Heart left ventricle (tissue), 16 donors: ENCODE measurements at regions not wholly inside any gene's neighbourhood (a gene's known extent, or its start where the extent isn't known, plus 50 kb on each side); places are given as distances from the start of the nearest gene placed in this dataset.

Experiments
- ATAC-seq, 4 donors: fragments of 200-7000 bp; cut with Tn5 transposase; one replicate each; pipeline ENCODE4 v1.9.1; 2020 to 2022; ENCODE audit warnings: moderate library complexity in 4 of 4, mild to moderate bottlenecking in 3 of 4, moderate number of reproducible peaks in 1 of 4
- DNase-seq, 5 donors: peaks; one replicate each; pipeline ENCODE4 v3.0.0-alpha.2; 2020
- H3K27ac ChIP-seq, 12 donors: fragments of 200-600 bp; sonication (generic) in 4 of 12; one replicate each; pipeline versions ENCODE4 v1.5.0 to v1.8.0; 2016 to 2022; ENCODE audit warnings: mild to moderate bottlenecking in 2 of 12
- H3K27me3 ChIP-seq, 9 donors: fragments of 200-600 bp; sonication (generic) in 2 of 9; one replicate each; pipeline versions ENCODE4 v1.5.1 to v1.8.0; 2016 to 2022; ENCODE audit warnings: mild to moderate bottlenecking in 3 of 9
- H3K36me3 ChIP-seq, 9 donors: fragments of 200-600 bp; sonication (generic) in 2 of 9; one replicate each; pipeline versions ENCODE4 v1.5.0 to v1.8.0; 2018 to 2022; ENCODE audit warnings: mild to moderate bottlenecking in 2 of 9
- H3K4me1 ChIP-seq, 12 donors: fragments of 200-600 bp; sonication (generic) in 4 of 12; one replicate each; pipeline versions ENCODE4 v1.5.0 to v1.8.0; 2016 to 2022; ENCODE audit warnings: mild to moderate bottlenecking in 3 of 12
- H3K4me3 ChIP-seq, 12 donors: fragments of 200-600 bp; sonication (generic) in 4 of 12; one replicate each; pipeline versions ENCODE4 v1.5.0 to v1.8.0; 2017 to 2022; ENCODE audit warnings: mild to moderate bottlenecking in 9 of 12, moderate library complexity in 4 of 12
- H3K9me3 ChIP-seq, 12 donors: fragments of 200-600 bp; sonication (generic) in 4 of 12; one replicate each; pipeline versions ENCODE4 v1.5.0 to v1.8.0; 2016 to 2022; ENCODE audit warnings: mild to moderate bottlenecking in 1 of 12
- CTCF ChIP-seq, 12 donors: fragments of 200-600 bp; sonication (generic) in 4 of 12; IDR thresholded peaks; one replicate each; pipeline versions ENCODE4 v1.5.0 to v1.8.0; 2018 to 2022; ENCODE audit warnings: antibody characterized with exemption in 12 of 12, mild to moderate bottlenecking in 5 of 12
- POLR2A ChIP-seq, 2 donors: fragments of 450-650 bp; IDR thresholded peaks; one replicate each; pipeline ENCODE4 v1.6.1; 2017; ENCODE audit warnings: antibody characterized with exemption in 2 of 2, mild to moderate bottlenecking in 2 of 2, moderate library complexity in 2 of 2
- WGBS, 4 donors: extraction: QIAGEN DNeasy Blood & Tissue Kit in 2 of 4; methylation state at CpG; one replicate each; pipeline versions ENCODE4 v1.1.5 to v1.1.7; 2013 to 2018; 5-methylcytosine and 5-hydroxymethylcytosine counted together
- intact Hi-C, 10 donors: fragments of 100-400 bp; cut with DNase I; formaldehyde crosslinking; loops; one replicate each; pipeline versions ENCODE4 v1.11.1 to v1.14.2; 2022
- donor health status: ischemic (EF 13 %, LVEDD 7.1; RV severe dilation, severe dysfunction).
- donor health status: healthy with polysubstance abuse.
- donor health status: DM: no; HTN: yes; CAD: no.
- donor health status: DM: no; HTN: no; CAD: no.
- donor health status: ischemic (EF 25% LVEDD 6.9; RV normal size, moderate dysfunction).
- donor health status: ischemic (EF 25% LVEDD 5.7; RV mildly dilated, moderate dysfunction).
- donor health status: healthy.
- donor health status: DM: yes; HTN: yes; CAD: no.
- donor health status: ischemic (EF 35%, LVEDD 5.7; RV mildly dilated, moderate dysfunction).
- donor health status: nonischemic (EF 11% LVEDD 7.7; RV severe dilation, severe dysfunction).
- donor health status: DM: yes; HTN: yes; CAD: no.
- donor health status: PGD.
- donor health status: ischemic (EF 29% LVEDD 5.4; RV normal size, mild dysfunction).
- donor health status: nonischemic (EF 23%, LVEDD 6.1; RV moderate dilation, normal function).

- no peak overlapping the region for H3K27ac ChIP-seq
- 73 to 79% (median 77%) methylated on average over 1 of the region's 1 CpG for WGBS, 4 donors
- intact Hi-C loops = no loop called here
- DNase-seq (no peak), ATAC-seq (no peak)
- TF ChIP-seq POLR2A (IDR thresholded peaks at IDR 0.05) (no peak), CTCF (IDR thresholded peaks at IDR 0.05) (no peak)
- no peak overlapping the region for H3K4me3 ChIP-seq
- no peaks in the 10 kb centered on the region for H3K27me3 ChIP-seq
- H3K9me3 ChIP-seq = no peaks in the 10 kb centered on the region
- H3K4me1 ChIP-seq = no peaks in the 10 kb centered on the region
- H3K36me3 ChIP-seq = peaks cover 0 to 33% (median 0%) of the 10 kb centered on the region in 9 donors
These were observed 179.4 kb upstream of the PACRGL start for GRCh38 chr4:20520901-20521300.

- Histone ChIP-seq H3K27me3 (no peaks in the 10 kb centered on the region), H3K9me3 (no peaks in the 10 kb centered on the region), H3K4me3 (no peak overlapping the region), H3K27ac (no peak overlapping the region), H3K4me1 (no peaks in the 10 kb centered on the region), H3K36me3 (peaks cover 0 to 34% (median 0%) of the 10 kb centered on the region in 9 donors)
- TF ChIP-seq POLR2A (IDR thresholded peaks at IDR 0.05) (no peak), CTCF (IDR thresholded peaks at IDR 0.05) (no peak)
- ATAC-seq (no peak), DNase-seq (no peak)
- 86 to 94% (median 89%) methylated on average over 1 of the region's 1 CpG for WGBS, 4 donors
- intact Hi-C loops = no loop called here
These were observed 171.8 kb upstream of the PACRGL start for GRCh38 chr4:20528508-20528907.

DNA sequence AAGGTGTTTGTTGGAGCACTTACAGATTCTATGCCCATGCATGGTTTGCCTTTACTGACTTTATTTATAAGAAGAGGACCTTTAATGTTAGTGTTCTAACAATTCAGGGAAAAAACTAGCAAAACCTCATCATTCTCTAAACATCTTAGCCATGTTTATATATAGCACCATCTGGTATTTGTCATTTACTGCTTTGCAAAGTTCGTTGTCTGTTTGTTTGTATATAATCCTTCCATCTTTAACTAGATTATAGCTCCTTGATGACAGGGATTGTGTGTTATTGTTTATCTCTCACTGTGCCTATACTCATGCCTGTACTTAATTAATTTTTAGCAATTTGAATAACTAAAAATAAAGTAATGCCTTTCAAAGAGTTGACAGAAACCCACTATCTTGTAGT is 170.6 kb upstream of the PACRGL start:
- 47 to 63% (median 53%) methylated on average over 1 of the region's 1 CpG for WGBS, 4 donors
- TF ChIP-seq CTCF (IDR thresholded peaks at IDR 0.05) (no peak), POLR2A (IDR thresholded peaks at IDR 0.05) (no peak)
- Histone ChIP-seq H3K27me3 (no peaks in the 10 kb centered on the region), H3K9me3 (no peaks in the 10 kb centered on the region), H3K4me1 (no peaks in the 10 kb centered on the region), H3K27ac (no peak overlapping the region), H3K4me3 (no peak overlapping the region), H3K36me3 (peaks cover 0 to 37% (median 0%) of the 10 kb centered on the region in 9 donors)
- no peak for ATAC-seq
- no peak for DNase-seq
- intact Hi-C loops = loop anchor here in 1 of 10 donors (10.0 kb wide), 1 partner anchor 95 kb away; no protein-coding TSS in a partner anchor

GRCh38 chr4:20532116-20532790 is 168.0 kb upstream of the PACRGL start:
- ATAC-seq (no peak), DNase-seq (no peak)
- no peak overlapping the region for H3K27ac ChIP-seq
- TF ChIP-seq POLR2A (IDR thresholded peaks at IDR 0.05) = no peak
- TF ChIP-seq CTCF (IDR thresholded peaks at IDR 0.05) = no peak
- H3K9me3 ChIP-seq = no peaks in the 10 kb centered on the region
- H3K4me1 ChIP-seq = no peaks in the 10 kb centered on the region
- no peaks in the 10 kb centered on the region for H3K27me3 ChIP-seq
- peaks cover 0 to 43% (median 0%) of the 10 kb centered on the region in 9 donors for H3K36me3 ChIP-seq
- H3K4me3 ChIP-seq = no peak overlapping the region
- WGBS, 4 donors = 90 to 93% (median 92%) methylated on average over 3 of the region's 3 CpGs
- intact Hi-C loops = loop anchor here in 1 of 10 donors (10.0 kb wide), 1 partner anchor 97 kb away; no protein-coding TSS in a partner anchor
